ENCODE measurements at regions not wholly inside any gene's neighbourhood (a gene's known extent, or its start where the extent isn't known, plus 50 kb on each side); places are given as distances from the start of the nearest gene placed in this dataset.

GRCh38 chr9:25613709-25614108 is 64.5 kb downstream of the TUSC1 start:
- 80% methylated on average over 1 of the region's 3 CpGs for whole genome bisulfite sequencing (ENCODE audit: insufficient coverage)
- Histone ChIP-seq H3K27me3 (replicated peaks in 2 of 5; ENCODE audit: control insufficient read depth in 4 of 5, insufficient read depth in 5 of 5, low read length in 4 of 5) (no peaks in the 10 kb centered on the region), H3K36me3 (ENCODE audit: control insufficient read depth in 4 of 4, insufficient read depth in 4 of 4, low read length in 3 of 4) (no peaks in the 10 kb centered on the region), H3K9me3 (ENCODE audit: control extremely low read depth in 1 of 5, control insufficient read depth in 4 of 5, insufficient read depth in 2 of 5, low read depth in 1 of 5, low read length in 4 of 5) (no peaks in the 10 kb centered on the region), H3K4me3 (ENCODE audit: control insufficient read depth in 1 of 7, extremely low read depth in 1 of 7, insufficient read depth in 4 of 7, low read depth in 2 of 7, low read length in 6 of 7) (no peak overlapping the region), H3K4me1 (ENCODE audit: control extremely low read depth in 1 of 4, control insufficient read depth in 4 of 4, insufficient read depth in 4 of 4, low read length in 3 of 4) (no peaks in the 10 kb centered on the region), H3K27ac (ENCODE audit: insufficient read depth in 1 of 2, low read depth in 1 of 2, low read length in 2 of 2, poor library complexity in 1 of 2, severe bottlenecking in 2 of 2) (no peak overlapping the region)
- POLR2A ChIA-PET = no interaction called here
- CTCF ChIA-PET = no interaction called here
- no peak for DNase-seq

- no peak for DNase-seq
- no peaks in the 10 kb centered on the region for H3K36me3 ChIP-seq (ENCODE audit: control insufficient read depth in 4 of 4, insufficient read depth in 4 of 4, low read length in 3 of 4)
- no peaks in the 10 kb centered on the region for H3K4me1 ChIP-seq (ENCODE audit: control extremely low read depth in 1 of 4, control insufficient read depth in 4 of 4, insufficient read depth in 4 of 4, low read length in 3 of 4)
- no peaks in the 10 kb centered on the region for H3K27me3 ChIP-seq (replicated peaks in 2 of 5; ENCODE audit: control insufficient read depth in 4 of 5, insufficient read depth in 5 of 5, low read length in 4 of 5)
- H3K9me3 ChIP-seq (ENCODE audit: control extremely low read depth in 1 of 5, control insufficient read depth in 4 of 5, insufficient read depth in 2 of 5, low read depth in 1 of 5, low read length in 4 of 5) = no peaks in the 10 kb centered on the region
- ChIA-PET CTCF (no interaction called here), POLR2A (interaction anchor here (0.6 kb wide), 1 partner anchor 1229 kb away, joined by 3 read pairs; no protein-coding TSS in a partner anchor)
- H3K27ac ChIP-seq (ENCODE audit: insufficient read depth in 1 of 2, low read depth in 1 of 2, low read length in 2 of 2, poor library complexity in 1 of 2, severe bottlenecking in 2 of 2) = no peak overlapping the region
- no peak overlapping the region for H3K4me3 ChIP-seq (ENCODE audit: control insufficient read depth in 1 of 7, extremely low read depth in 1 of 7, insufficient read depth in 4 of 7, low read depth in 2 of 7, low read length in 6 of 7)
These were observed 75.1 kb downstream of the TUSC1 start for GRCh38 chr9:25603106-25603505.

GRCh38 chr9:25602400-25603044 is 75.7 kb downstream of the TUSC1 start:
- ChIA-PET CTCF (no interaction called here), POLR2A (interaction anchor here (0.6 kb wide), 1 partner anchor 1228 kb away, joined by 3 read pairs; no protein-coding TSS in a partner anchor)
- Histone ChIP-seq H3K27ac (ENCODE audit: insufficient read depth in 1 of 2, low read depth in 1 of 2, low read length in 2 of 2, poor library complexity in 1 of 2, severe bottlenecking in 2 of 2) (no peak overlapping the region), H3K36me3 (ENCODE audit: control insufficient read depth in 4 of 4, insufficient read depth in 4 of 4, low read length in 3 of 4) (no peaks in the 10 kb centered on the region), H3K4me3 (ENCODE audit: control insufficient read depth in 1 of 7, extremely low read depth in 1 of 7, insufficient read depth in 4 of 7, low read depth in 2 of 7, low read length in 6 of 7) (no peak overlapping the region), H3K4me1 (ENCODE audit: control extremely low read depth in 1 of 4, control insufficient read depth in 4 of 4, insufficient read depth in 4 of 4, low read length in 3 of 4) (no peaks in the 10 kb centered on the region), H3K9me3 (ENCODE audit: control extremely low read depth in 1 of 5, control insufficient read depth in 4 of 5, insufficient read depth in 2 of 5, low read depth in 1 of 5, low read length in 4 of 5) (no peaks in the 10 kb centered on the region), H3K27me3 (replicated peaks in 2 of 5; ENCODE audit: control insufficient read depth in 4 of 5, insufficient read depth in 5 of 5, low read length in 4 of 5) (no peaks in the 10 kb centered on the region)
- no peak for DNase-seq
- 100% methylated on average over 2 of the region's 6 CpGs for WGBS (ENCODE audit: insufficient coverage)

- POLR2A ChIA-PET = no interaction called here
These were observed 77.7 kb downstream of the TUSC1 start for GRCh38 chr9:25600501-25600900.

GRCh38 chr9:25584611-25585010 is 93.6 kb downstream of the TUSC1 start:
- WGBS (ENCODE audit: insufficient coverage) = 90% methylated on average over 1 of the region's 2 CpGs
- no peak for DNase-seq
- ChIA-PET CTCF (interaction anchor here (1.2 kb wide), 1 partner anchor 13 kb away, joined by 3 read pairs; no protein-coding TSS in a partner anchor), POLR2A (no interaction called here)
- Histone ChIP-seq H3K27me3 (replicated peaks in 2 of 5; ENCODE audit: control insufficient read depth in 4 of 5, insufficient read depth in 5 of 5, low read length in 4 of 5) (no peaks in the 10 kb centered on the region), H3K36me3 (ENCODE audit: control insufficient read depth in 4 of 4, insufficient read depth in 4 of 4, low read length in 3 of 4) (no peaks in the 10 kb centered on the region), H3K4me3 (ENCODE audit: control insufficient read depth in 1 of 7, extremely low read depth in 1 of 7, insufficient read depth in 4 of 7, low read depth in 2 of 7, low read length in 6 of 7) (no peak overlapping the region), H3K4me1 (ENCODE audit: control extremely low read depth in 1 of 4, control insufficient read depth in 4 of 4, insufficient read depth in 4 of 4, low read length in 3 of 4) (no peaks in the 10 kb centered on the region), H3K27ac (ENCODE audit: insufficient read depth in 1 of 2, low read depth in 1 of 2, low read length in 2 of 2, poor library complexity in 1 of 2, severe bottlenecking in 2 of 2) (no peak overlapping the region), H3K9me3 (ENCODE audit: control extremely low read depth in 1 of 5, control insufficient read depth in 4 of 5, insufficient read depth in 2 of 5, low read depth in 1 of 5, low read length in 4 of 5) (no peaks in the 10 kb centered on the region)

More at GRCh38 chr9:25600501-25600900, 77.7 kb downstream of the TUSC1 start:
- CTCF ChIA-PET = no interaction called here
- H3K36me3 ChIP-seq (ENCODE audit: control insufficient read depth in 4 of 4, insufficient read depth in 4 of 4, low read length in 3 of 4) = no peaks in the 10 kb centered on the region
- H3K9me3 ChIP-seq (ENCODE audit: control extremely low read depth in 1 of 5, control insufficient read depth in 4 of 5, insufficient read depth in 2 of 5, low read depth in 1 of 5, low read length in 4 of 5) = no peaks in the 10 kb centered on the region
- no peaks in the 10 kb centered on the region for H3K4me1 ChIP-seq (ENCODE audit: control extremely low read depth in 1 of 4, control insufficient read depth in 4 of 4, insufficient read depth in 4 of 4, low read length in 3 of 4)
- WGBS (ENCODE audit: insufficient coverage) = no CpG with 5 or more reads among the region's 1 CpG
- no peak overlapping the region for H3K27ac ChIP-seq (ENCODE audit: insufficient read depth in 1 of 2, low read depth in 1 of 2, low read length in 2 of 2, poor library complexity in 1 of 2, severe bottlenecking in 2 of 2)
- H3K27me3 ChIP-seq (replicated peaks in 2 of 5; ENCODE audit: control insufficient read depth in 4 of 5, insufficient read depth in 5 of 5, low read length in 4 of 5) = no peaks in the 10 kb centered on the region
- no peak overlapping the region for H3K4me3 ChIP-seq (ENCODE audit: control insufficient read depth in 1 of 7, extremely low read depth in 1 of 7, insufficient read depth in 4 of 7, low read depth in 2 of 7, low read length in 6 of 7)
- DNase-seq = no peak

GRCh38 chr9:25573281-25573680 is 105.0 kb downstream of the TUSC1 start:
- Histone ChIP-seq H3K27ac (ENCODE audit: insufficient read depth in 1 of 2, low read depth in 1 of 2, low read length in 2 of 2, poor library complexity in 1 of 2, severe bottlenecking in 2 of 2) (no peak overlapping the region), H3K27me3 (replicated peaks in 2 of 5; ENCODE audit: control insufficient read depth in 4 of 5, insufficient read depth in 5 of 5, low read length in 4 of 5) (no peaks in the 10 kb centered on the region), H3K36me3 (ENCODE audit: control insufficient read depth in 4 of 4, insufficient read depth in 4 of 4, low read length in 3 of 4) (no peaks in the 10 kb centered on the region), H3K9me3 (ENCODE audit: control extremely low read depth in 1 of 5, control insufficient read depth in 4 of 5, insufficient read depth in 2 of 5, low read depth in 1 of 5, low read length in 4 of 5) (no peaks in the 10 kb centered on the region), H3K4me1 (ENCODE audit: control extremely low read depth in 1 of 4, control insufficient read depth in 4 of 4, insufficient read depth in 4 of 4, low read length in 3 of 4) (no peaks in the 10 kb centered on the region), H3K4me3 (ENCODE audit: control insufficient read depth in 1 of 7, extremely low read depth in 1 of 7, insufficient read depth in 4 of 7, low read depth in 2 of 7, low read length in 6 of 7) (no peak overlapping the region)
- CTCF ChIA-PET = no interaction called here
- no peak for DNase-seq
- 89% methylated on average over 4 of the region's 5 CpGs for WGBS (ENCODE audit: insufficient coverage)
- POLR2A ChIA-PET = no interaction called here

- H3K36me3 ChIP-seq (ENCODE audit: control insufficient read depth in 4 of 4, insufficient read depth in 4 of 4, low read length in 3 of 4) = no peaks in the 10 kb centered on the region
- H3K9me3 ChIP-seq (ENCODE audit: control extremely low read depth in 1 of 5, control insufficient read depth in 4 of 5, insufficient read depth in 2 of 5, low read depth in 1 of 5, low read length in 4 of 5) = no peaks in the 10 kb centered on the region
- POLR2A ChIA-PET = no interaction called here
- DNase-seq = no peak
- no CpG with 5 or more reads among the region's 2 CpGs for WGBS (ENCODE audit: insufficient coverage)
- no peak overlapping the region for H3K27ac ChIP-seq (ENCODE audit: insufficient read depth in 1 of 2, low read depth in 1 of 2, low read length in 2 of 2, poor library complexity in 1 of 2, severe bottlenecking in 2 of 2)
- no peak overlapping the region for H3K4me3 ChIP-seq (ENCODE audit: control insufficient read depth in 1 of 7, extremely low read depth in 1 of 7, insufficient read depth in 4 of 7, low read depth in 2 of 7, low read length in 6 of 7)
- CTCF ChIA-PET = interaction anchor here (1.0 kb wide), 1 partner anchor 12 kb away, joined by 3 read pairs; no protein-coding TSS in a partner anchor
- H3K27me3 ChIP-seq (replicated peaks in 2 of 5; ENCODE audit: control insufficient read depth in 4 of 5, insufficient read depth in 5 of 5, low read length in 4 of 5) = no peaks in the 10 kb centered on the region
- no peaks in the 10 kb centered on the region for H3K4me1 ChIP-seq (ENCODE audit: control extremely low read depth in 1 of 4, control insufficient read depth in 4 of 4, insufficient read depth in 4 of 4, low read length in 3 of 4)
These were observed 106.8 kb downstream of the TUSC1 start for GRCh38 chr9:25571491-25571890.

Data from common myeloid progenitor, CD34-positive (primary cell).